D721Med (cell line): ENCODE measurements at regions not wholly inside any gene's neighbourhood (a gene's known extent, or its start where the extent isn't known, plus 50 kb on each side); places are given as distances from the start of the nearest gene placed in this dataset.

ENCODE experiments used
- DNase-seq: peaks from one replicate; pipeline ENCODE4 v3.0.0; 2011; ENCODE audit warnings: low spot score; ENCODE audit not compliant: insufficient read length
- FAIRE-seq: peaks from 2 replicates; lab custom pipeline; 2011; peaks lifted over from hg19 to GRCh38; lab: Jason Lieb, UNC
- TF ChIP-seq, protein P1 (sequence below): IDR thresholded peaks from 2 replicates; pipeline ENCODE4 v1.5.1; 2012; ENCODE audit warnings: mild to moderate bottlenecking, control low read depth; ENCODE audit not compliant: insufficient read depth; ENCODE audit errors: missing control alignments

DNA sequence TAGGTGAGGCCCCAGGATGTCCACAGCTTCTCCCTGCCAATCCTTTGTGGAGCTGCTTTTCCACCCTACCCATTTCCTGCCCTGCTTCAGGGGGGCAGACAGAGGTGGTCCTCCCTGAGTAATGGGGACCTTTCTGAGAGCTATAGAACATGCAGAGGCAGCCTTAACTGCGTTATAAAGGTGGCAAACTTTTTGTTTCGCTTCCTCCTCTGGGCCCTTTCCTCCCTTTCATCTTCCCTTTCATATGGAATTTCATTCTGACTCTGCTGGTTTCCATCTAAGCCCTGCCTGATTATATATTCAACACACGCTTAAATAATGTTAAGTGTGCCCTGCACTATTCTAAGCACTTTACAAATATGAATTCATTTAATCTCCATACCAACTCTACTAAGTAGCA lies 169.3 kb upstream of the E2F8 start:
- TF ChIP-seq, protein P1, sequence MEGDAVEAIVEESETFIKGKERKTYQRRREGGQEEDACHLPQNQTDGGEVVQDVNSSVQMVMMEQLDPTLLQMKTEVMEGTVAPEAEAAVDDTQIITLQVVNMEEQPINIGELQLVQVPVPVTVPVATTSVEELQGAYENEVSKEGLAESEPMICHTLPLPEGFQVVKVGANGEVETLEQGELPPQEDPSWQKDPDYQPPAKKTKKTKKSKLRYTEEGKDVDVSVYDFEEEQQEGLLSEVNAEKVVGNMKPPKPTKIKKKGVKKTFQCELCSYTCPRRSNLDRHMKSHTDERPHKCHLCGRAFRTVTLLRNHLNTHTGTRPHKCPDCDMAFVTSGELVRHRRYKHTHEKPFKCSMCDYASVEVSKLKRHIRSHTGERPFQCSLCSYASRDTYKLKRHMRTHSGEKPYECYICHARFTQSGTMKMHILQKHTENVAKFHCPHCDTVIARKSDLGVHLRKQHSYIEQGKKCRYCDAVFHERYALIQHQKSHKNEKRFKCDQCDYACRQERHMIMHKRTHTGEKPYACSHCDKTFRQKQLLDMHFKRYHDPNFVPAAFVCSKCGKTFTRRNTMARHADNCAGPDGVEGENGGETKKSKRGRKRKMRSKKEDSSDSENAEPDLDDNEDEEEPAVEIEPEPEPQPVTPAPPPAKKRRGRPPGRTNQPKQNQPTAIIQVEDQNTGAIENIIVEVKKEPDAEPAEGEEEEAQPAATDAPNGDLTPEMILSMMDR = no peak
- FAIRE-seq = no peak
- DNase-seq = no peak

DNA sequence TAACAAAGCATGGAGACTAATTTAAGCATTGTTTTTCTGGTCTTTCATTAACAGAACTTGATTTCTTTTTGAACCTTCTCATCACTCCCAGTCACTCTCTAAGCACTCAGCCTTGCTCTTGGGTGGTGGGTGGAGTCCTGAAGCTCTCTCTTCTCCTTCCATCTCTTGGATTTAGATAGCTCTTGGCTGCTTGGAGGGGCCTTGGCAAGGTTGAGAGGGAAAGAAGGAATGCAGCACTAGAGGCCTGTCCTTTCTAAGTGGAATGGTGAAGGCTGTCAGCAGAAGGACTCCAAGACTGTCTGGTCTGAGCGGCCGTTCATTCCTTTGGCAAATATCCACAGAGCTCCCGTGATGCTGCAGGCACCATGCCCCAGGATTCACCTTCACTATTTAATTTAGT lies 168.6 kb upstream of the E2F8 start:
- FAIRE-seq = no peak
- no peak for DNase-seq

DNA sequence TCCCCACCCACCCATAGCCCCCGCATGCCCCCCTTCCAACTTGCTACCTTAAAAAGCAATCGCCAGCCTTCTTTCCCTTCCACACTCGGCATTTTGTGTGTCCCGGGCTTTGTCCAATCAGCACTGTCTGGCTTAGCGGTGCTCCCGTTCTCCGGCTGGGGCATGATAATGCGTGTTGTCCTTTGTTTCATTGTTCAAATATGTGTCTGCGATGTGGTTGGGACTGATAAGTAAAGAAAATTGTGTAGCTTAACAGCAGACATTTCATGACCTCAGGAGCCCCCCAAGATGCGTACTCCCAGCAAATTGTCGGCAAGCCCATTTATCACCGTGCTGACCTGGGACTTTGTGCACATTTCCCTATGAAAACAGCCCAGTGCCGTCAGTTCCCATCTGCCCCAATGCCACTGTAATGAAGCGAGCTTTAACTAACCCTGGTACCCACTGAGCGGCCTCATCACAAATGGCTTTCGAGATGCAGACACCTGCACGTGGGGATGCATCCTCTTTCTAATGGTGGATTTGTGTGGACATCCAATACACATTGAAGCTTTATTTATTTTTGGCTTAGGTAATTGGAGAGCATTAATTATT lies 167.0 kb upstream of the E2F8 start:
- TF ChIP-seq, protein P1 = no peak
- DNase-seq = no peak
- FAIRE-seq = no peak

More for the DNA sequence above, 168.6 kb upstream of the E2F8 start:
- TF ChIP-seq, protein P1 = no peak

DNA sequence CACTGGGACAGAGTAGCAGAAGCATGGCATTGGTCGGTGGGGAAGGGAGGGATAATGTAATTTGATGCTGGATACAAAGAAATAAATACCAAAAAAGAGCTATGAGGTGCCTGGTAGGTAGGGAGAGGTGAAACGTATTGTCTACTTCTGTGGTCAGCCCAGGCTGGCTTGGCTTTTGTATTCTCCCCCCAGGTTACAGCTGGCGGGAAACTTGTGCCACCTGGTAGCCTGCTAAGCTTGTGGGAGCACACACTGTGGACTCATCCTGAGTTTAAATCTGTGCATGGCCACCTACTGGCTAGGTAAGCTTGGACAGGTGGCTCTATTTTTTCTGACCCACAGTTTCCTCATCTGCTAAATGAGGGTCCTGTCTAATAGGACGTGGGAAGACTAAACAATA lies 165.2 kb upstream of the E2F8 start:
- no peak for FAIRE-seq

DNA sequence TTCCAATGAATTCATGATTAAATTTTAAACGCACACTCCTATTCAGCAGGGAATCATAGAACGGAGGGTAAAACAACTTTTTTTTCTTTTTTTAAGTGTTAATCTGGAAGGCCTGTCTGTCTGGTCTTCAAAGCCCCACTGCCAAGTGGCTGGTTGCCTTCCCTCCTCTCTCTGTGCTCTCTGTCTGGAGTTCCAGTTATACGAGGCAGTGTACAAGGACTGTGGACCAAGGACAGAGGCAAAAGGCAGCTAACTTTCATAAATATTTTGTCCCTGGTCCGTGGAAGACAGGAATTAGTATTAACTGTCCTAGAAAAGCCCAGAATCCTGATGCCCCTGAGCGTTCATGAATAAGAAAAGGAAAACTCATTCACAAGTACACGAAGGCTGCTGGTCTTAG lies 164.0 kb upstream of the E2F8 start:
- TF ChIP-seq, protein P1 = no peak
- FAIRE-seq (no peak), DNase-seq (no peak)

More for the DNA sequence above, 165.2 kb upstream of the E2F8 start:
- DNase-seq = no peak
- TF ChIP-seq, protein P1 = no peak

DNA sequence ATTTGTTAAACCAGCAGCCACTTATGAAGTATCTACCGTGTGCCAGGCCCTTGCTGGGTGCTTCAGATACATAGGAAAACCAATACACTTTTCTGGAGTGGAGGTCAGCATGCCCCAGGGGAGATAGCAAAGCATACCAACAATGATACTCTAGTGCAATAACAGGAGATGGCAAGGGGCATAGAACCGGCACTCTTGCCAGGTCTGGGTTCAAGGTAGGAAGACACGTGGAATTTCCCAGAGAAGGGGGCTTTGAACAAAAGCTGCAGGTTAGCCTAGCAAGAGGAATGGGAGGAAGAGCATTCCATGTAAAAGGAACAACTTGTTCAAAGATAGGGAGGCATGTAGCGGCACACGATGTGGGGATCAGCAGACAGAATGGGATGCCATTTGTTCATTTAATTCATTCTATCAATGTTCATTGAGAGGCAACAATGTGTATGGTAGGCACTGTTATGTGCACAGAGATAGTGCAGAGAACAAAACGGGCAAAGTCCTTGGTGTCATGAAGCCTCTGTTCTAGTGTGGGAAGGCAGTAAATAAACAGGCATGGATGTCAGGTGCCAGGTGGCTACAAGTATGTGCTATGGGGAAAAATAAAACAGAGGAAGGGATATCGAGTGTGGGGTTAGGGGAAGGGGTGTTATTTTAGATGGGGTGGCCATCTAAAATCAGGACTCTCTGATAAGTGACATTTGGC lies 162.6 kb upstream of the E2F8 start:
- no peak for DNase-seq
- FAIRE-seq = no peak
- TF ChIP-seq, protein P1 = no peak

DNA sequence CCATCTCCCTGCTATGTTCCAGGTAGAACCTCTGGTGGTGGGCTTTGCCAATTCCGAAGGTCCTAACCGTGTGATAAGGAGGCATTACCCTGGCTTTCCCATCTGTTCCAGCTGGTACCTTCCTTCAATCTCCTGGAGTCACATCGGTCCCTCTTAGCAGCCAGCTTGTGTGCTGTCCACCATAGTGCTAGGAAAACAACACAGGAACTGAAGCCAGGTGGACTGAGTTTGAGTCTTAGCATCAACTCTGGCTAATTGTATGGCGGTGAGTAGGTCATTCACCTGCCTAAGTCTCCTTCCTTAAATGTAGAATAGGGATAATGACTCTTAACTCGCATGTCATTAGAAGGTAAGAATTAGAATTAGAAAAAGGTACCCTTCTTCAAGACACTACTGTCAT lies 159.6 kb upstream of the E2F8 start:
- TF ChIP-seq, protein P1 = no peak
- DNase-seq (no peak), FAIRE-seq (no peak)
